Fibroblast of skin of abdomen (primary cell): ENCODE measurements at regions not wholly inside any gene's neighbourhood (a gene's known extent, or its start where the extent isn't known, plus 50 kb on each side); places are given as distances from the start of the nearest gene placed in this dataset.
A peak's percentile ranks its signal among the peaks of the same experiment; 100 is the strongest.
"Not testable (repeated sequence)": the region's sequence is repeated elsewhere in the genome, so short reads cannot be mapped to it uniquely, and the experiment has no call there.

ENCODE experiments used
- DNase-seq: peaks from one replicate; pipeline ENCODE4 v3.0.0-alpha.2; 2013

DNA sequence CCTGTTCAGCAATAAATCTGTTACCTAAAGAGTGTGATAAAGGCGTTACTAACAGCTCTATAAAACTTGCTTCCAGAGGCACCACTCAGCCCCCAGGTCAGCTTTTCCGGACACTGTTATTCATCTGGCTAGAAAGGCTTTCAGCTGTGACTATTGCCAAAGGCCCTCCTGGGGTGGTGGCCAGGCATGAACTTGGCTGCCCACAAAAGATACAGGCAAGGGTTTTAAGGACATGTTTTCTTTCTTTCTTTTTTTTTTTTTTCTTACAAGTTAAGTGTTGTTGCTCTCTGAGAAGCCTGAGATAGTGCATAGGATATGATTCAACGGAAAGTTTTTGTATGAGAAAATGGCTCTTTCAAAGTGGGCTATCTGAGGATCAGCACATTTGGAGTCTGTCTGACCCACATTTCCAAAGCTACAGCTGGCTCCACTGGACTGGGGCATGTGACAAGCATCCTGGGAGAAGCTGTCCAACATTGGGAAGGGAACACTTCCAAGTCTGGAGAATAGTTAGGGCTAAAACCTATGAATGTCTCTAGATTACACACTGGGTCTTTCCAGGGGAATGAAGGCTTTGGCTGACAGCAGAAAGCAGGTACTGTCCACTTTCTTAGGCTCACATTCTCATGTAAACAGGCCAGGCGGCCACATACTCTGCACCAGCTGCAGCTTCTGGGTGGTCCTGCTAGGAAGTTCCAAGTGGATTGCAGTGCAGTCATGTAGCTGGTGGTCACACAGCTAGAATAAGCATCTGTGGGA, 639.7 kb downstream of the LMO4 start:
- peak; percentile 66 for DNase-seq

DNA sequence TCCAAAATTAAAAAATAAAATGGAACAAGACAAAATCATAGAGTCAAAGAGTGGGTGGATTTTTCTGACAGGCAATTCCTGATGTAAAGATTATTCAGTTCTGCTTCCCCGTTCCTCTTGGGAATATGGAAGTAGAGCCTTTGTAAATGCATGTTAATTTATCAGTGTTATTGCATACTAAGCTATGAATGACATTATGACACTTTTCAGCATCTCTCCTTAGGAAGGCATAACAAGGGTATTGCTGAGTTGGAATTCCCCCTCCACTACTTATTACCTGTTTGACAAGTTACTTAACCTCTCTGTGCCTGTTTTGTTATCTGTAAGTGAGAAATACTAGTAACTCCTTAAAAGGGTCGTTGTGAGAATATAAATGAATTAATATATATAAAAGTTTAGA, 640.4 kb downstream of the LMO4 start:
- no peak for DNase-seq

DNA sequence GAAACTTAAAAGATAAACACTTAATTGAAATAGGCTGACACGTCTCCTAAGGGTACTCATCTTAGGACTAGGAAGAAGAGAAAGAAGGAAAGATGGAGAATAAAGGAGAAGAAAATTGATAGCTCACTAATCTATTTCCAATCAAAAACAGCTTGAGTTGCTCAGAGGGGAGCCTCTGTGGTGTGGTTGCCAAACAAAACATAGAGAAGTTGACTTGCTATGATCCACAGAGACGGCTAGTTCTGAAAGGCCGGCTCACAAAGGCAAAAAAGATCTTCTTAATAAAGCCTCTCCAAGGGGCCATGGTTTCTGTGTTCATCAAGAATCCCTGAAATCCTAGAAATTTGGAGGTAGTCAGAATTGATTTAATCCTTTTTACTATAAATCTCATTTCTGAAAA, 644.1 kb downstream of the LMO4 start:
- DNase-seq, result peak; percentile 62

DNA sequence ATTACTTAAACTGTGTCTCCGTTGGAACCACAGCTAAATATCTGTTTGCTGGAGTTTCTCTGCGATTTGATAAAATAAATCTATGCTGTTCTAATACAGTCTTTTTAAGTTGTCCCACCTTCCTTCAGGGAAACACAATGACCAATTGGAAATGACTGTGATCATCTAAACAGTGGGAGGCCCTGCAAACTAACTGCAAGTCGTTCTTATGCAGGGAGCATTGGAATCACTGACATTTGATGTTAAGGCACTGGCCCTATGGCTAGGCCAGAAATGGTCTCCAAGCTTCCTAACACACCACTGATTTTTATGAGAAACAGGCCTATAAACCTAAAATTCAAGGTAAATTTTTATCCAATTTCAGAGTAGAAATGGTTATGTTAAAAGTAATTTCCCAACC, 645.2 kb downstream of the LMO4 start:
- DNase-seq, result no peak

DNA sequence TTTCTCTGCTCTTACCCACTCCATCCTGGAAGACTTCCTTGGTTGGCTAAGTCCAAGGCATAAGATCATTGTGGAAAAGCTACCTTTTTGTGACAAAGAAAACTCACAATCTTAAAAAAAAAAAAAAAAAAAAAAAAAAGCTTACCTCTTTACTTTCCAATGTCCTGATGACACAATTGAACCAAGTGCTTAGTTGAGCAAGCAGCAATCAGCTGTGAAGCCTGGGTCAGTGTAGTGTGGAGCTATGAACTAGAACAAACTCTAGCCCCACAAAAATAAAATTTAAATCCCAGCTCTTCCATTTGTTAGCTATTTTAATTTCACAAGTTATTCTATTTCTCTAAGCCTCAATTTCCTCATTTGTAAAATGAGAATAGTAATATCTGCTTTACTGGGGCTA, 647.6 kb downstream of the LMO4 start:
- DNase-seq, result no peak

DNA sequence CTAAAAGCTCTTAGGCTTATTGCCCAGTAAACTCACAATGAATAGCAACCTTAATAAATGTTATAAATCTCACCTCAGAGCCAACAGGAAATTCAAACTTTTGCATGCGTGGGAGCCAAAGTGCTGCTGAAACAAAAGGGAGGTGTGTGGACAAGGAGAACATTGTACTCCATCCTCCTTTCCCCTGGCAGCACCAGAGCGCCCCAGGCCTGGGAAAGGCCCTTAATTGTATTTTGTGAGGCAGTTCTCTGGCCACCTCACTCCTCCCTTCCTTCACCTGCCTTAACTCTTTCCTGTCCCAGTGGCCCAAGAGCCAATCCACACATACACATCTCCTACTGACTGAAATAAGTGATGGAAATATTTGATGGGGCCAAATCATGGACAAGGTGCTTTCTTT, 648.5 kb downstream of the LMO4 start:
- DNase-seq, result no peak

DNA sequence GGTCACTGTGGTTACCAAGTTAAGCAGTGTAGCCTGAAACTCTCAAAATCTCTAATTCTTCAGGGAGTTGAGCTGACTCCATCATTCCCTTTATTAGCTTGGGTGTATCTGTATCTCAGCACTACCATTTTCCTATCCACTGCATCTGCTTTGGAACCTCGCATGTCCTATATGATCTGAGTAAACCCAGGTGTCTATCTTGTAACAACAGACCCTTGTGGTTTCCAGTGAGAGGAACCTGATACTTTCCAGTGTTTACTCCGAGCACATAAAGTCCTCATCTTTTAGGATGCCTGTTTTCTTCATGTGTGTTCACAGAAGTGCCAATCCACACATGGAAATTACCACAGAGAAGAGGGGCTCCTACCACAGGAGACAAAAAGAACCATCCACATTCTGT, 650.4 kb downstream of the LMO4 start:
- no peak for DNase-seq

DNA sequence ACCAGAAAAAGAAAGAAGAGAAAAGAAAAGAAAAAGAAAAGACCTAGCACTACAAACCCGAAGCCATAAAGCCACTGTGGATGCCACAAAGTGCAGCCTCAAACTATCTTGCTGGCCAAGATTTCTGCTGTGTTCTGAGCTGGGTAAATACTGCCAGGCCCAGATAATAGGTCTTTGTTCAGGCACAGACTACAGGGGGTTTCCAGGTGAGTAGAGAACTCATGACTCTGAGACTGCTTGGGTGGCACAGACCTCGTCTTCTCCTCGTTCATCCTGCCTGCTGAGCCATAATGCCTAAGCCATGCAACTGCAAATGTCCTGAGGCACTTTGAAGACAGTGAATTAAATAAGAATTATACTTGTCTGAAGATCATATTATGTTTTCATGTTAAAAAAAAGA, 651.8 kb downstream of the LMO4 start:
- DNase-seq, result no peak

DNA sequence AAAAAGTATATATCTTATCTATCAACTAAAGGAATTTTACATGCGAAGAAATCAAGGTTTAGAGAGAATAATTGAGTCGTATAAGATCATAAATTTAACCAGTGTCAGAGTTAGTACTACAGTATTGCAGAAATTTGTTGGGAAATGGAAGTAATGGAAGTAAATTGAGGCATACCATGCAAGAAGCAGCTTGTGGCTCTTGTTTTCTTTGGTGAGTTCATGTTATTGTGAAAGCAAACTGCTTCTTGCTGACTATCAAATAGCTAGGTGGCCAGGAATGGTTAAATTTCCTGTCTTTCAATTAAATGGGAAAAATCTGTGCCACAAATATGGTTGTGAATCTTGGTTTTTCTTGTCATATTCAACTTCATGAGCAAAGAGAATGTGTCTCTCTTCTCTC, 652.7 kb downstream of the LMO4 start:
- no peak for DNase-seq

DNA sequence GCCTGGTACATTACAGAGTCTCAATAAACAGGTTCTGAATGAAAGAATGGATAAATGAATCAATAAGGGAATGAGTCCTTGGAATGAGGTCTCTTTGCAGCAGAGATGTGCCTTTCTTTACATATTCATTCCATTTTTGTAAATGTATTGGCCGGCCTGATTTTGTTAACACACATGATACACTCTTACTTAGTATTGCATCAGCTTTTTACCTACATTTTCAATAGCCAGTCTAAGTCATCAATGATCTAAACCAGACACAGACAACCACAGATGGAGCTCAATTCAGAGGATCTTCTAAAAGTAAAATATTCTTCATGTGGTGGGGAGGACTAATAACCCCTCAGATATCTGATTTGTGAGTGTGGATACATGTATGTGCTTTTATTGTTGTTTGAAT, 653.1 kb downstream of the LMO4 start:
- DNase-seq, result peak; percentile 40

DNA sequence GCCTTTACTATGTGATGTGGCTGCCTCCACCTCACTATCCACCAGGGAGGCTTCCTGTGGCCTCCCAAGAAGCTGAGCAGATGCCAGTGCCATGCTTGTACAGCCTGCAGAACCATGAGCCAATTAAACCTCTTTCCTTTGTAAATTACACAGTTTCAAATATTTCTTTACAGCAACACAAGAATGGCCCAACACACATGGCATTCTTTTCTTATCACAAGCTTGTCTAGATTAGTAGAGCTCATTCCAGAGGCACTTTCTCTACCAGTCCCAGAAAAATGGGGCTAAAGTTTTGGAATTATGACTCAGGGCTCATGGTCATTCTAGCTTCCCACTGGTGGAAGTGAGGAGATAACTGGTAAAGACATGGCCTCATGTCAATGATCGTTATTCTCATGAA, 655.2 kb downstream of the LMO4 start:
- DNase-seq, result no peak

DNA sequence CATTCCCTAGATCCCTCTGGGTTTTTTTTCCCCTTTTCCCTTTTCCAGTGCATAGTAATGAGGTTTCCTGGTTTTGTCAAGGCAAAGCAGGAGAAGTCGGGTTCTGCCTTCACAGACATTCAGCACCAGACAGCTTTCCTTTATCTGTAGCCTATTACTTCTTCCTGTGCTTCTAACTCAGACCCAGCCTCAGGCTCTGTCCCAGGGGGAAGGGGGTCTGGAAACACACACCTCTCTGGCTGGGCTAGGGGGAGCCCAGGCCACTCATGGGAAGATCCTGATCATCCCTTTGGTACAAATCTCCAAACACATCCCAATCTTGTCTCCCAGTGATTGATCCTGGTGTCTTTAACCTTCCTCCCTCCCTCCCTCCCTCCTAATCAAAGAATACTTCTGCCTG, 656.4 kb downstream of the LMO4 start:
- no peak for DNase-seq

DNA sequence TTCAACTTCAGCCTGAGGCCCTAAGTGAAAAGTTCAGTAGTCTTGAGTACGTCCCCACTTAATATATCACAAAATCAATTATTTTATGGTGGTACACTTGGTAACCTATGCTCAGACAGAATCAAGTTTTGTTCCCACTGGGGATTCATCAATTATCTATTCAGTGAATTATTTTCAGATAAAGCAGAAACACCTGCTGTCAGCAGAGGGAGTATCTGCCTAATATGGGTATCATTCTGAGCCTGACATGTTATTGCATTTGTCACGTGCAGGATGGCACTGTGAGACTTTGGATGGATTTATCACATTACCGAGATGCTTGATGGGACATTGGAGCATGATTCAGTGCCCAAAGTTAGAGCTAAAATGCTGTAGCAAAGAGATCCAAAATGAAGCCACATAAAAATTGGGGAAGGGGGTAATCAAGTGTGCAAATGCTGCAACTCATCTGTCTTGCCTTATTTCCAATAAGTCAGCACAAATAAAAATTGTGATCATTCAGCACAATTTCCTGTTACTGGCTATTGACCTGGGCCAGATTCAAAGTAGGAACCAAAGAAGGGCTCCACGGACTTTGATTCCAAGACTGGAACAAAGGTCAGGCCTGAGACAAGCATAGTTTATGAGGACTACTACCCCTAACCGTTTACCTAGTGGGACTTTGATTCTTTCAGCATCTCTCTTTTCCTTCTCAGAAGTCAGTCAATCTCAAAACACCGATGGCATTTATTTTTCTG, 657.6 kb downstream of the LMO4 start:
- no peak for DNase-seq

DNA sequence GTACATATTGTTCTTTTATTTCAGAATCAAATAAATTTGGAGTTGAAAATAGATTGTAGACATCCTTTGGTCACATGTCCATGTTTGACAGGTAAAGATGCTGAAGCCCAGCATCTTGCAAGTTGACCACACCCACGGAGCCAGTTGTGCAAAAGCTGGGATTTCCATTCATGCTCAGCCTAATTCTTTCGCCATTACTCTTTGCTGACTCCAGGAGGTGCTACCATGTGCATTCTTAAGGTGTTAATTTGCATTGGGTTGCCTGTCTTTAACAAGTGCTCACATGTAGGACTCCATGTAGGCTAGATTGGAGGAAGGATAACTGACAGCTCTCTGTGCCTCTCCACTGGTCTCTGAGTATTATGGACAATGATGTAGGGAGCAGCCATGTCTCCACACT, 660.7 kb downstream of the LMO4 start:
- no peak for DNase-seq

DNA sequence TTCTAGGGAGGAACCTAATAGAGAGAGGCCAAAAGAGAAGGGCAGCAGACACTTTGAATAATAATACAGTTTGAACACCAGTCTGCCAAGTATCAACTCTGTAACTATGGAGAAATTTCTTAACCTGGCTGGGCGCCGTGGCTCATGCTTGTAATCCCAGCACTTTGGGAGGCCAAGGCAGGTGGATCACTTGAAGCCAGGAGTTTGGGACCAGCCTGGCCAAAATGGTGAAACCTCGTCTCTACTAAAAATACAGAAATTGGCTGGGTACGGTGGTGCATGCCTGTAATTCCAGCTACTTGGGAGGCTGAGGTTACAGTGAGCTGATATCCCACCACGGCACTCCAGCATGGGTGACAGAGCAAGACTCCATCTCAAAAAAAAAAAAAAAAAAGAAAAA, 663.9 kb downstream of the LMO4 start:
- DNase-seq, result not testable (repeated sequence)

DNA sequence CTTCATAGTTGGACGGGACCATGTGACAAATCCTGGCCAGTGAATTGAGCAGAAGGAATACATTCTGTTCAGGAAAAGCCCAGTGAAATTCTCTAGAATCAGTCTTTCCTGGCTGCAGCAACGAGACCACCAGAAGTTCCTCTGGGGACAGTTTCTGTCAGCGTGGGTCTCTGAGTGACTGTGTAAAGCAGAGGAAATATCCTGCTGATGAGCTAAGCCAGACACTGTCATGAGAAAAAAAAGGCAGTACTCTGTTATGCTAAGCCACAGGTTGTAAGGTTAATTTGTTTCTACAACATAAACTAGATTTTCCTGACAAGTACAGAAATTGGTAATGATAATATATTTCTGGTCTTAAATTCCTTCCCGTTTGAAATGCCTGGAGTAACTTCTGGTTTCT, 664.4 kb downstream of the LMO4 start:
- no peak for DNase-seq

DNA sequence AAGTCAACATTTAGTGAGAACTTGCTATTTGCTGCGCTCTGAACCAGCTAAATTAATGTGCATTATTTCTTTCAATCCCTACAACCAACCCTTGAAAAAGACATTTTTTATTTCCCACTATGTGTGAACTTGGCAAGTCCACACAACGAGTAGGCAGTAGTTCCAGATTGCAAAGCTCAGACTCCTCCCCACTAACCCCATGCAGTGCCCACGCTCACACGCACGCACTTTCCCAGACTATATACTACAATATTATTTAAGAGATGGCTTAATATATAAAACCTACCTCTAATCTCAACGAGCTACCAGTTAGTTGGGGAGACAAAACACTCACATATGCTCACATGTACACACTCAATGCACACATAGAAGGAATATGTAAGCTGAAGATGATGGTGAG, 671.2 kb downstream of the LMO4 start:
- no peak for DNase-seq

DNA sequence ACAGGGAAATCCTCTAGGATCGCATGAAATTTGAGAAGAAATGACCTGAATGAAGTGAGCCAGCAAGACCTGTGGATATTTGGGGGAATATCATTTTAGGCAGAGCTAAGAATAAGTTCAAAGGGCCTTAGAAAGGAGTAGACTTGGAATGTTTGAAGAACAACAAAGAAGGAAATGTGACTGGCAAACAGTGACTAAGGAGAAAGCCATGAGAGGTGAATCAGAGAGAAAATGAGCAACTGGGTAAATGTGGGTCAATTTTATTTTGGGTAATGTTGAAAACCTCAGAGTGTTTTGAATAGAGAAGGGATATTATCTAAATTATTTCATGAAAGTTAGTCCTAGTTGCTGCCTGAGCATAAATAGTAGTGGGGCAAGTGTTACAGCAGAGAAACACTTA, 672.8 kb downstream of the LMO4 start:
- DNase-seq, result peak; percentile 58

DNA sequence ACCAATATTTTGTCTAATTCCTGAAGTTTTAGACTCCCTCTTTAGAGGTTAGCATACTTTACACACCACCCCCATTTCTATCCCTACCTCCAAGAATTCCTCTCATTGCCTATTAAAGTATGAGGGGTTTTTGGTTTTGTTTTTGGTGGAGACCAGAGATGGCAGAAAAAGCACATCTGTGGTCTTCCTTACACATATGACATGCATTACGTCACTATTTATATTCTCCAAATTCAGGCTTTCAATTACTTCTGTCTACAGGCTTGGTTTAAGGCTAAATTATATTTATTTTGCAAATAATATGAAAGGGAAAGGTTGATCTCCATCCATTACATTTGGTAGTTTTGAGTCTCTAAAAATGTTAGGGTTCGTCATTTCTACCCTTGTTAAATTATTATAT, 674.6 kb downstream of the LMO4 start:
- DNase-seq, result no peak

DNA sequence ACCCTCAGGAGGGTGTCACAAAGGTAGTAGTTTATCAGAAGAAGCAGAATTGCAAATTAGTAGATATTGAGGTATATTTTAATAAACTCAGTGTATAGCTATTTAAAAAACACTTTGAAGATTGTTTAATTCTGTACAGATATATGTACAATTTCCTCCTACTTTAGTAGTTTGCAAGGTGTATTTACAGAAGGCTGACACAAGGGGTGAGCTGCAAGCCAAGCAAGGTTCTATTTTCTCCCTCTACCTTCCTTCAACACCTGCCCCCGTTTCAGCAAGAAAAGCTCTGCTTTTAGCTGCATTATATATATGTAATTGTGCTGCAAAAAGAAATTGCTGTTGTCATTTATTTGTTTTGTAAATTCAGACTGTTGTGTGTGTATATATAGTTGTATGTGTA, 674.2 kb upstream of the PKN2 start:
- DNase-seq, result no peak

DNA sequence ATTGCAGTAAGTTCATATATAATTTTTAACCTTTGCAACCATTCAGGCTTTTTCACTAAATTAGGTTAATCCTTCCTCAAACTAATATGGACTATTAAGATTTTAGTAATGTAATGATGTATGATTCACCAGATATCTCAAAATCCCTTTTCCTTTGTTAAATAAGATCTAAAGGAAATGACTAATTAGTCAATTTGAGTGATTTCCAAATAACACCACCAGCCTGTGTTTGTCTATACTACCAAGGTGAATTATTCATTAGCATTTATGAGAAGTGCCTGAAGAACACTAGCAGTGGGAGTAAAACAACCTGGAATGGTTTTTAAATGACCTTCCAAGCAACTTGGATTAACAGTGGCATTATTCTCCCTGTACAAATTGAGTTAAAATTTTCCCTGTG, 670.6 kb upstream of the PKN2 start:
- no peak for DNase-seq

DNA sequence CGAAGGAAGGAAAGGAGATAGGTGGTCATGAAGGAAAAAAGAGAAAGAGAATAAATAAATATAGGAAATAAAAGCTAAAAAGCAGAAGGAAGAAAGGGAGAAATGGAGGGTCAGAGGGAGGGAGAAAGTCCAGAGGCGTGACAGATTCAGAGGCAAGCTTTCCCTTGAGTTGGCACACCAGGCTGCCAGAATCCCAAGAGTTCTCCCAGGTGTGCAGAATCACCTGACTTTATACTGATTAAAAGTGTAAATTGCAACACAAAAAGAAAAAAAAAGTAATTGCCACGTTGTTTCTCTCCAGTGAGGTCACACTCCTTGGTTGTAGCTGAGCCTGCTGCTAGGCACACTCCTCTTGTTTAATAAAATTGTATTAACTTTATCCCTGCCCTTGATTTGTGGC, 669.9 kb upstream of the PKN2 start:
- DNase-seq, result no peak

DNA sequence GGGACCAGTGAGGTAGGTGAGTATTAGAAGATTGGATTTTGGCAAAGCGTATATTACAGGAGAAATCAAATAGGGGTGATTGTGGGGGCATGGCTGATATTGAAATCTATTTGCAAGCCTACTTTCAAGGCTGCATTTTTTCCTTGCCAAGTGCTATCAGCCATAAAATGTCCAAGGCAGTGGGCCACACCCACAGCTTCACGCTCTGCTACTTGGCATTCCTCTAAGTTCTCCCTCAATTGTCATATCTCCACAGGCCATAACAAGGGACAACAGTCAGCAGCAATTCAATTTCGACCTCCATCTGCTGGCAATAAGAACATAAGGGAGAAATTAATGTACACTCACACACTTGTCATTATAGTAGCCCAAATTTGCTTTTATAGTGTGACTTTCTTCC, 667.1 kb upstream of the PKN2 start:
- no peak for DNase-seq

DNA sequence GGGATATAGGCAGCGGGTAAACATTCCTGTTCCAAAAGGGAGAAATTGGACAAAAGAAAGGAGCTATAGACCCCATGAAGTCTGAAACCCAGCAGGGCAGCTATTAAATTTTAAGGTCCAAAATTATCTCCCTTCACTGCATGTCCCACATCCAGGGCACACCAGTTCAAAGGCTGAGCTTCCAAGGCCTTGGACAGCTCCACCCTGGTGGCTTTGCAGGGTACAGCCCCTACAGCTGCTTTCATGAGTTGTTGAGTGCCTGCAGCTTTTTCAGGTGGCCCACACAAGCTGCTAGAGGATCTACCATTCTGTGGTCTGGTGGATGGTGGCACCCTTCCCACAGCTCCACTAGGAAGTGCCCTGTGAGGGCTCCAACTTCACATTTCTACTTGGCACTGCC, 662.5 kb upstream of the PKN2 start:
- no peak for DNase-seq

DNA sequence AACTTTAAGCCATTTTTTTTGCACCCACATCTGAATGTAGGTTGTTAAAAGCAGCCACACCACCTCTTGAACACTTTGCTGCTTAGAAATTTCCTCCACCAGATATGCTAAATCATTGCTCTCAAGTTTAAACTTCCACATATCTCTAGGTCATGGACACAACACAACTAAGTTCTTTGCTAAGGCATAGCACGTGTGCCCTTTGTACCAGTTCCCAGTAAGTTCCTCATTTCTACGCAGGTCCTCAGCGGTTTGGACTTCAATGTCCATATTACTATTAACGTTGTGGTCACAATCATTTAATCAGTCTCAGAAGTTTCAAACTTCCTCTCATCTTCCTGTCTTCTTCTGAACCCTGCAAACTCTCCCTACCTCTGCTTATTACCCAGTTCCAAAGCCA, 661.6 kb upstream of the PKN2 start:
- no peak for DNase-seq
